Stimulated activated CD4-positive, alpha-beta T cell treated with anti-CD3 and anti-CD28 coated beads, Interleukin-2, amount 100 ng/mL, for 4 hours (primary cell): ENCODE measurements at regions not wholly inside any gene's neighbourhood (a gene's known extent, or its start where the extent isn't known, plus 50 kb on each side); places are given as distances from the start of the nearest gene placed in this dataset.

ENCODE experiments used
- DNase-seq: peaks from one replicate; pipeline ENCODE4 v3.0.0-alpha.2; 2020; ENCODE audit warnings: low read depth

GRCh38 chr7:156307193-156307592, 333.4 kb upstream of the RNF32 start:
- DNase-seq = no peak

- no peak for DNase-seq
These were observed 335.2 kb upstream of the RNF32 start for GRCh38 chr7:156305351-156305750.

- no peak for DNase-seq
These were observed 357.8 kb upstream of the RNF32 start for GRCh38 chr7:156282816-156283215.

GRCh38 chr7:156279635-156280034, 360.9 kb upstream of the RNF32 start:
- DNase-seq = no peak

GRCh38 chr7:156275292-156275691, 365.3 kb upstream of the RNF32 start:
- no peak for DNase-seq

- no peak for DNase-seq
These were observed 366.0 kb upstream of the RNF32 start for GRCh38 chr7:156274557-156274956.

- no peak for DNase-seq
These were observed 379.0 kb upstream of the RNF32 start for GRCh38 chr7:156261581-156261980.

GRCh38 chr7:156257904-156258303, 382.7 kb upstream of the RNF32 start:
- DNase-seq = no peak

- DNase-seq = no peak
These were observed 384.9 kb upstream of the RNF32 start for GRCh38 chr7:156255635-156256034.

GRCh38 chr7:156251861-156252260, 388.7 kb upstream of the RNF32 start:
- no peak for DNase-seq

- DNase-seq = no peak
These were observed 400.0 kb upstream of the RNF32 start for GRCh38 chr7:156240532-156240931.

- DNase-seq = no peak
These were observed 402.0 kb upstream of the RNF32 start for GRCh38 chr7:156238366-156239133.

- no peak for DNase-seq
These were observed 403.0 kb upstream of the RNF32 start for GRCh38 chr7:156237614-156238013.

GRCh38 chr7:156236936-156237599, 403.5 kb upstream of the RNF32 start:
- DNase-seq = no peak

GRCh38 chr7:156236181-156236889, 404.2 kb upstream of the RNF32 start:
- DNase-seq = no peak

GRCh38 chr7:156234666-156235494, 405.7 kb upstream of the RNF32 start:
- DNase-seq = no peak

- DNase-seq = no peak
These were observed 406.4 kb upstream of the RNF32 start for GRCh38 chr7:156234192-156234591.

- DNase-seq = no peak
These were observed 407.5 kb upstream of the RNF32 start for GRCh38 chr7:156232931-156233705.

- DNase-seq = no peak
These were observed 410.0 kb upstream of the RNF32 start for GRCh38 chr7:156230576-156230975.

GRCh38 chr7:156224833-156225225, 412.6 kb upstream of the SHH start:
- DNase-seq = no peak
